Mesodermal cell (in vitro differentiated cells): ENCODE measurements at regions not wholly inside any gene's neighbourhood (a gene's known extent, or its start where the extent isn't known, plus 50 kb on each side); places are given as distances from the start of the nearest gene placed in this dataset.
"Not testable (repeated sequence)": the region's sequence is repeated elsewhere in the genome, so short reads cannot be mapped to it uniquely, and the experiment has no call there.

Experiments used
- H3K27ac ChIP-seq: 2 replicates; pipeline ENCODE4 v1.7.0; 2013; ENCODE audit warnings: mild to moderate bottlenecking, low read depth, low read length, moderate library complexity; ENCODE audit not compliant: severe bottlenecking
- H3K36me3 ChIP-seq: 2 replicates; pipeline ENCODE4 v1.7.1; 2013; ENCODE audit warnings: mild to moderate bottlenecking, low read length, moderate library complexity; ENCODE audit not compliant: control insufficient read depth, insufficient read depth
- H3K4me1 ChIP-seq: one replicate; pipeline ENCODE4 v1.7.1; 2013; ENCODE audit warnings: mild to moderate bottlenecking, low read length; ENCODE audit not compliant: insufficient read depth, control insufficient read depth, poor library complexity, severe bottlenecking
- H3K4me3 ChIP-seq: 2 replicates; pipeline ENCODE4 v1.7.0; 2013; ENCODE audit warnings: low read length, control low read depth, mild to moderate bottlenecking; ENCODE audit not compliant: insufficient read depth, poor library complexity, severe bottlenecking; ENCODE audit errors: extremely low read depth
- H3K9me3 ChIP-seq: 2 replicates; pipeline ENCODE4 v1.7.1; 2013; ENCODE audit warnings: mild to moderate bottlenecking, low read length, moderate library complexity; ENCODE audit not compliant: control insufficient read depth
- WGBS, 2 experiments: methylation state at CpG; one replicate each; pipeline ENCODE4 v1.1.5; 2013; ENCODE audit warnings: missing lambda C conversion rate in 2 of 2; ENCODE audit not compliant: insufficient coverage in 2 of 2; 5-methylcytosine and 5-hydroxymethylcytosine counted together

DNA sequence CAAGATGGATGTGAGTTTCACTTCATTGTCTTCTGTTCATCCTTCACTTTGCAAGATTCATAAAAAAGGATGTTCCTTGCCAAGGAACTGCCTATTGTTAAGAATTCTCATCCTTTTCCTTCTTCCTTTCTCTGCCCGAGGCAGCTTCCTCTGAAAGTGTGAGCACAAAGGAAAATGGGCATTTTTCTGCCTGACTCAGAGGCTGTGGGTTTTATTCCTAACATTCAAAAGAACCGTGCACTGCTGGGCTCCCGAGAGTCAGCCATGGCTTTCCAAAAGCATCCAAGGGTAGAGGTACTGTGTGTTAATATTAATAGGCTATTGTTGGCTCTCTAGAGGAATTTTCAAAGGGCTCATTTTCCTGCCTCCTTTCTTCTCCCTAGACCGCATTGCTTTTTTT is 289.4 kb downstream of the ABCC12 start:
- H3K9me3 ChIP-seq: peaks cover 4% of the 10 kb centered on the region
- no peak overlapping the region for H3K4me3 ChIP-seq
- peaks cover 13% of the 10 kb centered on the region for H3K4me1 ChIP-seq
- H3K27ac ChIP-seq: no peak overlapping the region
- no peaks in the 10 kb centered on the region for H3K36me3 ChIP-seq
- 29 to 61% methylated on average over 1 to 2 of the region's 4 CpGs for WGBS, 2 experiments

DNA sequence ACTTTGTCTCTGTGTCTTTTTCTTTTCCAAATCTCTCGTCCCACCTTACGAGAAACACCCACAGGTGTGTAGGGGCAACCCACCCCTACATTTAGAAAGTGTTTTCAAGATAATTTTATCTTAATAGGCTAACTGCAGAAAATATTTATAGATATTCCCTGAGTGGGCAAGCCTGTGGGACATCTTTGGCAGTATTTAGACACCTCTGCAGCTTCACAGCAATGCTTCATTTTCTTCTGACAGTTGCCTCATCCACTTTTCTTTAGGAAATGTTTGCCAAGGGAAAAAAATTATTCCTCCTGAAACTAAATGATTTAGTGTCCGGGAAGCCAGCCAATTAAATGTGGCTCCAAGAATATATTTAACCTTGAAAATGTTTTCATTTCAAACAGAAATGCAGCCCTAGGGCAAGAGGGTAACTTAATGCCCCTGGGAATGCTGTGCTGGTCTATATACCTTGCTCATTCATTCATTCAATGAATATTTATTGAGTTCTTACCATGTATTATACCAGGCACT is 290.4 kb downstream of the ABCC12 start:
- Histone ChIP-seq H3K4me1 (peaks cover 13% of the 10 kb centered on the region), H3K36me3 (no peaks in the 10 kb centered on the region), H3K27ac (no peak overlapping the region), H3K9me3 (peaks cover 4% of the 10 kb centered on the region), H3K4me3 (no peak overlapping the region)
- WGBS, 2 experiments: 100% methylated on average over 1 of the region's 3 CpGs; no CpG with 5 or more reads in 1 of the 2 experiments

DNA sequence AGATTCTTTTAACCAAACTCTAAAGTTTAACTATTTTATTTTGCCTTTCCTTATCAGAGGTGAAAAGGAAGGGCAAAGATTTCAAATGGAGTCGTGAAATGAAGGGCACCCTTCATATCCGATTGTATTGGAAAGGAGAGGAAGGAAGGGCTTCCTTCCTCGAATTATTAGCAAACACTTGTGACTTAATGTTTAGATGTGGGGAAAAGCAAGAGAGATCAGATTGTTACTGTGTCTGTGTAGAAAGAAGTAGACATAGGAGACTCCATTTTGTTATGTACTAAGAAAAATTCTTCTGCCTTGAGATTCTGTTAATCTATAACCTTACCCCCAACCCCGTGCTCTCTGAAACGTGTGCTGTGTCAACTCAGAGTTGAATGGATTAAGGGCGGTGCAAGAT is 291.5 kb downstream of the ABCC12 start:
- H3K9me3 ChIP-seq, H3K36me3 ChIP-seq, H3K4me3 ChIP-seq, H3K27ac ChIP-seq: not testable (repeated sequence)
- H3K4me1 ChIP-seq: peaks cover 13% of the 10 kb centered on the region
- WGBS, 2 experiments: 80% methylated on average over 3 of the region's 6 CpGs; no CpG with 5 or more reads in 1 of the 2 experiments

- Histone ChIP-seq H3K36me3 (no peaks in the 10 kb centered on the region), H3K4me3 (no peak overlapping the region), H3K4me1 (peaks cover 13% of the 10 kb centered on the region), H3K9me3 (no peaks in the 10 kb centered on the region), H3K27ac (no peak overlapping the region)
- 97 to 98% methylated on average over 8 of the region's 8 CpGs for WGBS, 2 experiments
Observed at GRCh38 chr16:47861999-47862398, 293.8 kb downstream of the ABCC12 start.

DNA sequence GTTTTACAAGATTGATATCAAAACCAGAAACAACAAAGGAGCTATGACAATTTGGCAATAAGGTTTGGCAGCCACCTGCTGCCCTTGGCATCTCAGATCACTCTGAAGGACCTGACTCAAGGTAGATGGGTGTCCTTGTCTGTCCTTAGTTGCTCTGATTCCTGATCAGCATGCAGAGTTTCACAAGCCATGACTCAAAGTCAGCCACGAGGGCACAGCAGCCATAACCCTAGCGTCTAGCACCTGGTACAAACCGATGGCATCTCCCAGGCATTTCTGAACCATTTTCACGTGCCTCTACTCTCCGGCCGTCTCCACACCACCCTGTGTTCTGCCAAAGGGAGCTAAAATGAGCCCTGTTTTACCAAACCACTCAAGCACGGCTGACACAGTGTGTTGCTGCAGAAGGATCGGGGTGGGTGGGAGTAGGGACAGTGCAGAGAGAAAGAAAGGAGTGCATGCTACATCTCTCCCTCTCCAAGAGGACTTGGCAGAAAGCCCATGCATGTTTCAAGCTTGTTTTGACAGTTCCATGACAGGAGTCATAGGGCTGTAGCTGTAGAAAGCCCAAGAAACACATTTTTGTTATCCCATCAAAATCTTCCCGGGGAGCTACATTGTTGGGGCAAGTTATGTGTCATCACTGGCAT is 297.3 kb downstream of the ABCC12 start:
- 79 to 82% methylated on average over 5 to 7 of the region's 9 CpGs for WGBS, 2 experiments
- no peaks in the 10 kb centered on the region for H3K9me3 ChIP-seq
- no peak overlapping the region for H3K27ac ChIP-seq
- no peaks in the 10 kb centered on the region for H3K4me1 ChIP-seq
- H3K36me3 ChIP-seq: no peaks in the 10 kb centered on the region
- H3K4me3 ChIP-seq: no peak overlapping the region

DNA sequence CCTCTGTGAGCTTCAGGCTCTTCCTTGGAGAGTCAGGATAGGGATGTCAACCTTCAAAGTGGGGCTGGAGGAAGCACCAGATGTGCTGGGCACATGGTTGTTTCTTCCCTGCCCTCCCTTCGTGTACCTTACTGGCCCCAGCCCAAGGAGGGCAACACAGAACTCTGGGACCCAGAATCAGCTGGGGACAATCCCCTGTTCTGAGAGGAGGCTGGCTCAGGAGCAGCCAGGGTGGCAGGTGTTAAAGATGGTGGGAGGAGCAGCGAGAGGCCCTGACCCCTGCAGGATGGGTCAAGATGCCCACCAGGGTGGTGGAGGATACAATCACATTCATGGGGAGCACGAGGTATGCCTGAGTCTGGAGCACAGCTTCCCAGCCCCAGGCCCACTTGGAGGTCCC is 300.4 kb downstream of the ABCC12 start:
- H3K9me3 ChIP-seq: no peaks in the 10 kb centered on the region
- no peaks in the 10 kb centered on the region for H3K36me3 ChIP-seq
- 100% methylated on average over 1 to 2 of the region's 3 CpGs for WGBS, 2 experiments
- no peaks in the 10 kb centered on the region for H3K4me1 ChIP-seq
- H3K27ac ChIP-seq: no peak overlapping the region
- no peak overlapping the region for H3K4me3 ChIP-seq

GRCh38 chr16:47854737-47855136 is 301.1 kb downstream of the ABCC12 start:
- no peak overlapping the region for H3K4me3 ChIP-seq
- WGBS, 2 experiments: 91 to 100% methylated on average over 1 to 2 of the region's 2 CpGs
- no peak overlapping the region for H3K27ac ChIP-seq
- no peaks in the 10 kb centered on the region for H3K9me3 ChIP-seq
- no peaks in the 10 kb centered on the region for H3K36me3 ChIP-seq
- H3K4me1 ChIP-seq: no peaks in the 10 kb centered on the region

GRCh38 chr16:47852991-47853390 is 302.8 kb downstream of the ABCC12 start:
- H3K4me1 ChIP-seq: peaks cover 8% of the 10 kb centered on the region
- H3K27ac ChIP-seq: no peak overlapping the region
- H3K36me3 ChIP-seq: no peaks in the 10 kb centered on the region
- H3K9me3 ChIP-seq: no peaks in the 10 kb centered on the region
- 96 to 97% methylated on average over 5 of the region's 6 CpGs for WGBS, 2 experiments
- no peak overlapping the region for H3K4me3 ChIP-seq

DNA sequence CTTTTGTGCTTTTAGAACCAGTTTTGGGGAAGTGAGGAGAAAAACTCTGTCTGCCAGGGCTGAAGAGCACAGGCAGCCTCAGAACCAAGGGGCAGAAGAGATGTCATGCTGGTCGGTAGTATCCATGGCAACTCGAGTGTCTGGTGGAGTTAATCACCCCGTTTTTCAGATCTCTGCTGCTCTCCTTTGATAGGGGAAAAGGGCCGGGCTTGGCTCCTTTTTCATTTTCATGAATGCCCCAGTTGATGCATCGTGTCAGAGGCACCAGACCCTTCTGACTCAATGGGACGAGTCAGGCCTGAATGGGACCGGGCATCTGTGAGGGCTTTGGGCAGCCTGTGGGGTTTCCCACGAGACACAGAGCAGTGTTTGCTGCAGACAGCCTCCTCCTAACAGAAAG is 304.6 kb downstream of the ABCC12 start:
- Histone ChIP-seq H3K4me3 (no peak overlapping the region), H3K9me3 (no peaks in the 10 kb centered on the region), H3K4me1 (peaks cover 11% of the 10 kb centered on the region), H3K27ac (no peak overlapping the region), H3K36me3 (no peaks in the 10 kb centered on the region)
- 70 to 72% methylated on average over 8 of the region's 8 CpGs for WGBS, 2 experiments

GRCh38 chr16:47849736-47850135 is 306.1 kb downstream of the ABCC12 start:
- WGBS, 2 experiments: 82 to 91% methylated on average over 3 to 4 of the region's 5 CpGs
- H3K4me1 ChIP-seq: peaks cover 11% of the 10 kb centered on the region
- no peak overlapping the region for H3K4me3 ChIP-seq
- H3K36me3 ChIP-seq: no peaks in the 10 kb centered on the region
- H3K9me3 ChIP-seq: no peaks in the 10 kb centered on the region
- no peak overlapping the region for H3K27ac ChIP-seq

GRCh38 chr16:47848421-47849109 is 307.2 kb downstream of the ABCC12 start:
- H3K36me3 ChIP-seq: no peaks in the 10 kb centered on the region
- H3K4me1 ChIP-seq: peaks cover 11% of the 10 kb centered on the region
- no peak overlapping the region for H3K4me3 ChIP-seq
- H3K9me3 ChIP-seq: no peaks in the 10 kb centered on the region
- 25 to 33% methylated on average over 2 to 5 of the region's 5 CpGs for WGBS, 2 experiments
- H3K27ac ChIP-seq: no peak overlapping the region
